ENCODE measurements at regions not wholly inside any gene's neighbourhood (a gene's known extent, or its start where the extent isn't known, plus 50 kb on each side); places are given as distances from the start of the nearest gene placed in this dataset.

GRCh38 chr1:80462006-80462405, 1338.7 kb upstream of the ADGRL2 start:
- H3K9me3 Mint-ChIP-seq, result peaks cover 5 to 12% of the 10 kb centered on the region in 2 donors
- DNase-seq (ENCODE audit: low spot score in 2 of 2) (no peak), ATAC-seq (no peak)
- no peaks in the 10 kb centered on the region for H3K36me3 Mint-ChIP-seq
- no peak overlapping the region for H3K27ac Mint-ChIP-seq

GRCh38 chr1:80457409-80457808, 1343.3 kb upstream of the ADGRL2 start:
- ATAC-seq, result no peak

GRCh38 chr1:80453775-80454174, 1347.0 kb upstream of the ADGRL2 start:
- DNase-seq (ENCODE audit: low spot score in 2 of 2) (no peak), ATAC-seq (no peak)
- Mint-ChIP-seq H3K27ac (no peak overlapping the region), H3K36me3 (no peaks in the 10 kb centered on the region), H3K9me3 (peaks cover 0 to 9% of the 10 kb centered on the region in 2 donors)

More at GRCh38 chr1:80457409-80457808, 1343.3 kb upstream of the ADGRL2 start:
- Mint-ChIP-seq H3K36me3 (no peaks in the 10 kb centered on the region), H3K27ac (no peak overlapping the region), H3K9me3 (peaks cover 5 to 12% of the 10 kb centered on the region in 2 donors)
- no peak for DNase-seq (ENCODE audit: low spot score in 2 of 2)

GRCh38 chr1:80450711-80451110, 1350.0 kb upstream of the ADGRL2 start:
- ATAC-seq (no peak), DNase-seq (ENCODE audit: low spot score in 2 of 2) (no peak)
- Mint-ChIP-seq H3K9me3 (peaks cover 0 to 9% of the 10 kb centered on the region in 2 donors), H3K27ac (no peak overlapping the region), H3K36me3 (no peaks in the 10 kb centered on the region)

- Mint-ChIP-seq H3K9me3 (peaks cover 0 to 15% of the 10 kb centered on the region in 2 donors), H3K36me3 (no peaks in the 10 kb centered on the region), H3K27ac (no peak overlapping the region)
- ATAC-seq, result no peak
- DNase-seq (ENCODE audit: low spot score in 2 of 2), result no peak
These were observed 1352.7 kb upstream of the ADGRL2 start for GRCh38 chr1:80448081-80448480.

- DNase-seq (ENCODE audit: low spot score in 2 of 2) (no peak), ATAC-seq (no peak)
- no peaks in the 10 kb centered on the region for H3K36me3 Mint-ChIP-seq
- H3K9me3 Mint-ChIP-seq, result peaks cover 0 to 15% of the 10 kb centered on the region in 2 donors
- no peak overlapping the region for H3K27ac Mint-ChIP-seq
These were observed 1353.2 kb upstream of the ADGRL2 start for GRCh38 chr1:80447526-80447925.

GRCh38 chr1:80445033-80445432, 1355.7 kb upstream of the ADGRL2 start:
- ATAC-seq, result no peak
- Mint-ChIP-seq H3K9me3 (peaks cover 4 to 14% of the 10 kb centered on the region in 2 donors), H3K36me3 (no peaks in the 10 kb centered on the region), H3K27ac (no peak overlapping the region)
- DNase-seq (ENCODE audit: low spot score in 2 of 2), result no peak

- H3K36me3 Mint-ChIP-seq, result no peaks in the 10 kb centered on the region
- peaks cover 4 to 14% of the 10 kb centered on the region in 2 donors for H3K9me3 Mint-ChIP-seq
- H3K27ac Mint-ChIP-seq, result no peak overlapping the region
- DNase-seq (ENCODE audit: low spot score in 2 of 2) (no peak), ATAC-seq (no peak)
These were observed 1356.6 kb upstream of the ADGRL2 start for GRCh38 chr1:80444171-80444570.

- no peak for ATAC-seq
- no peak overlapping the region for H3K27ac Mint-ChIP-seq
- no peaks in the 10 kb centered on the region for H3K36me3 Mint-ChIP-seq
- DNase-seq (ENCODE audit: low spot score in 2 of 2), result no peak
- peaks cover 4 to 14% of the 10 kb centered on the region in 2 donors for H3K9me3 Mint-ChIP-seq
These were observed 1359.1 kb upstream of the ADGRL2 start for GRCh38 chr1:80441664-80442063.

- Mint-ChIP-seq H3K27ac (no peak overlapping the region), H3K9me3 (peaks cover 15 to 30% of the 10 kb centered on the region in 2 donors), H3K36me3 (peaks cover 0 to 3% of the 10 kb centered on the region in 2 donors)
- DNase-seq (ENCODE audit: low spot score in 2 of 2) (no peak), ATAC-seq (no peak)
These were observed 1363.9 kb upstream of the ADGRL2 start for GRCh38 chr1:80436851-80437250.

- ATAC-seq, result no peak
- Mint-ChIP-seq H3K27ac (no peak overlapping the region), H3K9me3 (peaks cover 4 to 33% of the 10 kb centered on the region in 2 donors), H3K36me3 (peaks cover 0 to 7% of the 10 kb centered on the region in 2 donors)
- no peak for DNase-seq (ENCODE audit: low spot score in 2 of 2)
These were observed 1372.9 kb upstream of the ADGRL2 start for GRCh38 chr1:80427881-80428280.

GRCh38 chr1:80424249-80424648, 1376.5 kb upstream of the ADGRL2 start:
- Mint-ChIP-seq H3K9me3 (peaks cover 8 to 9% of the 10 kb centered on the region in 2 donors), H3K36me3 (no peaks in the 10 kb centered on the region), H3K27ac (no peak overlapping the region)
- no peak for ATAC-seq
- no peak for DNase-seq (ENCODE audit: low spot score in 2 of 2)

GRCh38 chr1:80418134-80418533, 1382.6 kb upstream of the ADGRL2 start:
- ATAC-seq, result no peak

GRCh38 chr1:80417671-80418070, 1383.1 kb upstream of the ADGRL2 start:
- Mint-ChIP-seq H3K36me3 (no peaks in the 10 kb centered on the region), H3K9me3 (peaks cover 0 to 15% of the 10 kb centered on the region in 2 donors), H3K27ac (no peak overlapping the region)
- ATAC-seq (no peak), DNase-seq (ENCODE audit: low spot score in 2 of 2) (no peak)

More at GRCh38 chr1:80418134-80418533, 1382.6 kb upstream of the ADGRL2 start:
- Mint-ChIP-seq H3K9me3 (peaks cover 0 to 15% of the 10 kb centered on the region in 2 donors), H3K36me3 (no peaks in the 10 kb centered on the region), H3K27ac (no peak overlapping the region)
- no peak for DNase-seq (ENCODE audit: low spot score in 2 of 2)

GRCh38 chr1:80413969-80414368, 1386.8 kb upstream of the ADGRL2 start:
- DNase-seq (ENCODE audit: low spot score in 2 of 2) (no peak), ATAC-seq (no peak)
- H3K9me3 Mint-ChIP-seq, result peaks cover 0 to 9% of the 10 kb centered on the region in 2 donors
- H3K27ac Mint-ChIP-seq, result no peak overlapping the region
- H3K36me3 Mint-ChIP-seq, result no peaks in the 10 kb centered on the region

GRCh38 chr1:80410233-80410632, 1390.5 kb upstream of the ADGRL2 start:
- H3K27ac Mint-ChIP-seq, result no peak overlapping the region
- H3K36me3 Mint-ChIP-seq, result no peaks in the 10 kb centered on the region
- no peak for DNase-seq (ENCODE audit: low spot score in 2 of 2)
- ATAC-seq, result no peak
- peaks cover 0 to 9% of the 10 kb centered on the region in 2 donors for H3K9me3 Mint-ChIP-seq

- Mint-ChIP-seq H3K27ac (no peak overlapping the region), H3K36me3 (no peaks in the 10 kb centered on the region), H3K9me3 (peaks cover 10 to 17% of the 10 kb centered on the region in 2 donors)
- DNase-seq (ENCODE audit: low spot score in 2 of 2), result no peak
- ATAC-seq, result no peak
These were observed 1397.0 kb upstream of the ADGRL4 start for GRCh38 chr1:80403471-80403893.

GRCh38 chr1:80402625-80403024, 1396.1 kb upstream of the ADGRL4 start:
- H3K36me3 Mint-ChIP-seq, result no peaks in the 10 kb centered on the region

GRCh38 chr1:80401757-80402156, 1395.2 kb upstream of the ADGRL4 start:
- Mint-ChIP-seq H3K9me3 (peaks cover 10 to 17% of the 10 kb centered on the region in 2 donors), H3K27ac (no peak overlapping the region), H3K36me3 (no peaks in the 10 kb centered on the region)
- DNase-seq (ENCODE audit: low spot score in 2 of 2) (no peak), ATAC-seq (no peak)

More at GRCh38 chr1:80402625-80403024, 1396.1 kb upstream of the ADGRL4 start:
- Mint-ChIP-seq H3K27ac (no peak overlapping the region), H3K9me3 (peaks cover 10 to 17% of the 10 kb centered on the region in 2 donors)
- no peak for ATAC-seq
- no peak for DNase-seq (ENCODE audit: low spot score in 2 of 2)

All from activated naive CD4-positive, alpha-beta T cell treated with anti-CD3 and anti-CD28 coated beads, Interleukin-2, amount 50 U/mL, for 72 hours (primary cell).